T-helper 17 cell (primary cell): ENCODE measurements at regions not wholly inside any gene's neighbourhood (a gene's known extent, or its start where the extent isn't known, plus 50 kb on each side); places are given as distances from the start of the nearest gene placed in this dataset.
A peak's percentile ranks its signal among the peaks of the same experiment; 100 is the strongest.
"Not testable (repeated sequence)": the region's sequence is repeated elsewhere in the genome, so short reads cannot be mapped to it uniquely, and the experiment has no call there.

Experiments
- ATAC-seq: fragments of 150-1000 bp; cut with Tn5 transposase; 2 replicates; pipeline ENCODE4 v1.10.0; 2021; ENCODE audit warnings: mild to moderate bottlenecking, moderate library complexity
- DNase-seq, 3 donors: peaks; one replicate each; pipeline versions ENCODE4 v3.0.0 to v3.0.0-alpha.2; 2020 to 2021
- H3K9me3 ChIP-seq: one replicate; pipeline ENCODE4 v1.7.0; 2013; ENCODE audit warnings: low read length, mild to moderate bottlenecking; ENCODE audit not compliant: control insufficient read depth, poor library complexity, severe bottlenecking
- H3K27ac Mint-ChIP-seq: one replicate; pipeline ENCODE4 v1.8.0; 2022; ENCODE audit warnings: mild to moderate bottlenecking, moderate library complexity, mixed read lengths
- H3K27me3 Mint-ChIP-seq: one replicate; pipeline ENCODE4 v1.8.0; 2022; ENCODE audit warnings: mixed read lengths
- H3K36me3 Mint-ChIP-seq: one replicate; pipeline ENCODE4 v1.8.0; 2022; ENCODE audit warnings: low read depth, mixed read lengths
- H3K4me1 Mint-ChIP-seq: one replicate; pipeline ENCODE4 v1.8.0; 2022; ENCODE audit warnings: mild to moderate bottlenecking, mixed read lengths
- H3K4me3 Mint-ChIP-seq: one replicate; pipeline ENCODE4 v1.8.0; 2022; ENCODE audit warnings: mild to moderate bottlenecking, moderate library complexity, mixed read lengths

GRCh38 chr4:181105487-181105886, 1137.7 kb upstream of the TENM3 start:
- Mint-ChIP-seq H3K36me3 (no peaks in the 10 kb centered on the region), H3K27me3 (no peaks in the 10 kb centered on the region), H3K27ac (no peak overlapping the region), H3K4me1 (no peaks in the 10 kb centered on the region), H3K4me3 (no peak overlapping the region)
- DNase-seq = no peak
- no peak for ATAC-seq
- peaks cover 4% of the 10 kb centered on the region for H3K9me3 ChIP-seq

DNA sequence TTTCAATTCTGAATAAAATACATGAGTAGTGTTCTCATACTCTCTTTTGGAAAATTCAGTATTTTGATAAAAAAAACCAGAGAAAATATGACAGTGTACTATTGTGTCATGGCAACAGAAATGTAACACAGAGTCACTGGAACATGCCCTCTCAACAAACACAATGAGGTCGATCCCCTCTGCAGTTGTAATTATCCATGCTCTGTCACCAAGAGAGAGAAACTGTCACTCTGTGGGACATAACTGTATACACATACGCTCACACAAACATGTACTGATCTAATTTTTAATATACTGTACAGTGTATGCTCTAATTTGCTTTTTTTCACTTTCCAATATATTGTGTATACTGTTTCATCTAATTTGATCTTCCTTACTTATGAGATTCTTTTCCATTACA, 1136.8 kb upstream of the TENM3 start:
- H3K27me3 Mint-ChIP-seq = no peaks in the 10 kb centered on the region
- ATAC-seq (no peak), DNase-seq (no peak)
- no peak overlapping the region for H3K27ac Mint-ChIP-seq
- peaks cover 4% of the 10 kb centered on the region for H3K9me3 ChIP-seq
- no peaks in the 10 kb centered on the region for H3K36me3 Mint-ChIP-seq
- no peak overlapping the region for H3K4me3 Mint-ChIP-seq
- no peaks in the 10 kb centered on the region for H3K4me1 Mint-ChIP-seq

GRCh38 chr4:181108237-181108636, 1135.0 kb upstream of the TENM3 start:
- Mint-ChIP-seq H3K27ac (no peak overlapping the region), H3K4me3 (no peak overlapping the region), H3K27me3 (no peaks in the 10 kb centered on the region), H3K36me3 (no peaks in the 10 kb centered on the region), H3K4me1 (no peaks in the 10 kb centered on the region)
- peaks cover 8% of the 10 kb centered on the region for H3K9me3 ChIP-seq
- DNase-seq (no peak), ATAC-seq (no peak)

DNA sequence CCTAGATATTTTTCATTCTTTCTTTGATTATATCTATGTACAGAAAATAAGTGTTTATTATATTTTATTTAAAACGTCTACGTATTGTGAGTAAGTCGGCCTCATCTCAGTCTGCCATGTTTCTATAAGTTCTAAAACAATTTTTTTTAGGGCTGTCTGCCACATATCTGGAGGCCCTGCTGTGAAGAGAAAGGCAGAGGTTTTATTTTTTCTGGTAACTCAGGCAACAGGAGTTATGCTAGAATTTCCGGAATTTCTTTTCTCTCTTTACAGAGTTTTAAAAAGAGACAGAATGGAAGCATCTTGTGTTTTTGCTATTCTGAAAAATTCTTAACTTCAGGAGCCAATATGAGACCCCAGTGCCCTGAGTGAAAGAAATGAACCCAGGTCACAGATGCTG, 1124.0 kb upstream of the TENM3 start:
- no peak overlapping the region for H3K27ac Mint-ChIP-seq
- H3K4me3 Mint-ChIP-seq = no peak overlapping the region
- ATAC-seq (no peak), DNase-seq (no peak)
- H3K27me3 Mint-ChIP-seq = no peaks in the 10 kb centered on the region
- no peaks in the 10 kb centered on the region for H3K9me3 ChIP-seq
- H3K36me3 Mint-ChIP-seq = no peaks in the 10 kb centered on the region
- H3K4me1 Mint-ChIP-seq = no peaks in the 10 kb centered on the region

- ATAC-seq = no peak
- no peak overlapping the region for H3K27ac Mint-ChIP-seq
- H3K4me3 Mint-ChIP-seq = no peak overlapping the region
- H3K27me3 Mint-ChIP-seq = no peaks in the 10 kb centered on the region
- H3K9me3 ChIP-seq = no peaks in the 10 kb centered on the region
- no peaks in the 10 kb centered on the region for H3K4me1 Mint-ChIP-seq
- no peak for DNase-seq
- no peaks in the 10 kb centered on the region for H3K36me3 Mint-ChIP-seq
Observed at GRCh38 chr4:181121733-181122132, 1121.5 kb upstream of the TENM3 start.

DNA sequence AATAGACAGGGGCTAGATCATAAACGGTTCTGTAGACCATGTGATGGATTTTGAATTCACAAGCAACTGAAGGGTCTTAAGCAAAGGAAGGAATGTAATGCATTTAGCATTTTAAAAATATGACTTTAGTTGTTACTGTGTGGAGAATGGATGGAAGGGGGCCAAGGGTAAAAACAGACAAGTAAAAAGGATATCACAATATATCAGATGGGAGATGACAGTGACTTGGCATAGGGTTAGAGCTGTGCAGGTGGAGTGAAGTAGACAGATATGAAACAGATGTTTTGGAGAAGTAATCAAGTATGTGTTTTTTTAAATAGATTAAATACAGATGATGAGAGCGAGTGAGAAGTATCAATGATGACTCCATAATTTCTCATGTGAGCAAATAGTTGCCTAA, 1116.0 kb upstream of the TENM3 start:
- ATAC-seq (no peak), DNase-seq (no peak)
- no peaks in the 10 kb centered on the region for H3K36me3 Mint-ChIP-seq
- H3K27me3 Mint-ChIP-seq = no peaks in the 10 kb centered on the region
- no peaks in the 10 kb centered on the region for H3K9me3 ChIP-seq
- no peak overlapping the region for H3K27ac Mint-ChIP-seq
- H3K4me1 Mint-ChIP-seq = no peaks in the 10 kb centered on the region
- H3K4me3 Mint-ChIP-seq = no peak overlapping the region

DNA sequence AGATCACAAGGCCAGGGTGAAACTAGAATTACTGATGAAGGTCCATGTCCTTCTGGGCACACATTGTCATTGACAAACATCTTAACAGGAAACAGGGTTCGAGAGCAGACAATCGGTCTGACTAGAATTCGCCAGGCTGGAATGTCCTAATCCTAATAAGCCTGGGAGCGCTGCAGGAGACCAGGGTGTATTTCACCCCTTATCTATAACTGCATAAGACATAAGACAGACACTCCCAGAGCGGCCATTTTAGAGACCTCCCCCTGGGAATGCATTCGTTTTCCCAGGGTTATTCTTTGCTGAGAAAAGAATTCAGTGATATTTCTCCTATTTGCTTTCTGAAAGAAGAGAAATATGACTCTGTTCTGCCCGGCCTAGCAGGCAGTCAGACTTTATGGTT, 1112.9 kb upstream of the TENM3 start:
- not testable (repeated sequence) for H3K27ac Mint-ChIP-seq, H3K4me1 Mint-ChIP-seq, H3K27me3 Mint-ChIP-seq, H3K9me3 ChIP-seq, H3K36me3 Mint-ChIP-seq, H3K4me3 Mint-ChIP-seq, DNase-seq, ATAC-seq

- Mint-ChIP-seq H3K27me3 (peaks cover 13% of the 10 kb centered on the region), H3K27ac (no peak overlapping the region), H3K4me3 (no peak overlapping the region), H3K36me3 (no peaks in the 10 kb centered on the region), H3K4me1 (no peaks in the 10 kb centered on the region)
- ATAC-seq = no peak
- no peaks in the 10 kb centered on the region for H3K9me3 ChIP-seq
- no peak for DNase-seq
Observed at GRCh38 chr4:181137351-181137750, 1105.9 kb upstream of the TENM3 start.

- no peak for ATAC-seq
- peaks cover 18% of the 10 kb centered on the region for H3K27me3 Mint-ChIP-seq
- no peaks in the 10 kb centered on the region for H3K9me3 ChIP-seq
- no peaks in the 10 kb centered on the region for H3K36me3 Mint-ChIP-seq
- H3K27ac Mint-ChIP-seq = no peak overlapping the region
- DNase-seq = no peak
- H3K4me3 Mint-ChIP-seq = no peak overlapping the region
- H3K4me1 Mint-ChIP-seq = no peaks in the 10 kb centered on the region
Observed at GRCh38 chr4:181138116-181138515, 1105.1 kb upstream of the TENM3 start.

GRCh38 chr4:181140037-181140603, 1103.1 kb upstream of the TENM3 start:
- DNase-seq = no peak
- peaks cover 32% of the 10 kb centered on the region for H3K27me3 Mint-ChIP-seq
- no peaks in the 10 kb centered on the region for H3K9me3 ChIP-seq
- ATAC-seq = no peak
- H3K4me3 Mint-ChIP-seq = no peak overlapping the region
- no peak overlapping the region for H3K27ac Mint-ChIP-seq
- H3K36me3 Mint-ChIP-seq = no peaks in the 10 kb centered on the region
- H3K4me1 Mint-ChIP-seq = no peaks in the 10 kb centered on the region

GRCh38 chr4:181143250-181143854, 1099.8 kb upstream of the TENM3 start:
- Mint-ChIP-seq H3K27me3 (peaks cover 44% of the 10 kb centered on the region), H3K4me3 (no peak overlapping the region), H3K4me1 (no peaks in the 10 kb centered on the region), H3K27ac (no peak overlapping the region), H3K36me3 (no peaks in the 10 kb centered on the region)
- peak; percentile 48 for ATAC-seq
- peak; percentile 29 to 49 (median 36) for DNase-seq
- no peaks in the 10 kb centered on the region for H3K9me3 ChIP-seq

GRCh38 chr4:181146051-181146450, 1097.2 kb upstream of the TENM3 start:
- ATAC-seq (no peak), DNase-seq (no peak)
- Mint-ChIP-seq H3K36me3 (no peaks in the 10 kb centered on the region), H3K4me1 (no peaks in the 10 kb centered on the region), H3K27ac (no peak overlapping the region), H3K27me3 (peaks cover 41% of the 10 kb centered on the region), H3K4me3 (no peak overlapping the region)
- no peaks in the 10 kb centered on the region for H3K9me3 ChIP-seq

DNA sequence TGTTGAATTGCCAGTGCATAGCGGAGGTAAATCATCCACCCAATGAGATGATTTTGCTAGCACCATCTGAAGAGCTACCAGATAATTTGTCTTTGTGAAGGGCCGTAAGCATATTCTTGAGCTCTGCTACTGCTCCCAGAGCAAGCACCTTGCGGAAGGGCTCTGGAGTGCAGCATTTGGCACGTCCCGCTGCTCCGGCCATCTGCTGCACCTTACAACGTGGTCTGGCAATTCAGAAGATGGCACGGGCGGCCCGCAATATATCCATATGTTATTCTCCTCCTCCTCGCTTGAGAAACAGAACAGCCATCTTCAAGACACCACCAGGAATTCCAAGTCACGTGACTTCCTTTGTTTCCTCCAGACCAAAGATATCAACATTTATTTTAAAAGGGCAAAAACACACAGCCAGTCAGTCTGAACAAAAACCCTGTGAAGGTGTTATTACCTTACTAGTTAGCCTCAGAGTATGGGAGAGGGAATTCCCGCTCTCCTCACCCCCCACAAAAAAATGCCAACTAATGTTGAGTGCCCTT, 1095.7 kb upstream of the TENM3 start:
- no peaks in the 10 kb centered on the region for H3K9me3 ChIP-seq
- H3K4me1 Mint-ChIP-seq = no peaks in the 10 kb centered on the region
- peaks cover 31% of the 10 kb centered on the region for H3K27me3 Mint-ChIP-seq
- no peak overlapping the region for H3K4me3 Mint-ChIP-seq
- ATAC-seq (no peak), DNase-seq (no peak)
- no peaks in the 10 kb centered on the region for H3K36me3 Mint-ChIP-seq
- H3K27ac Mint-ChIP-seq = no peak overlapping the region

DNA sequence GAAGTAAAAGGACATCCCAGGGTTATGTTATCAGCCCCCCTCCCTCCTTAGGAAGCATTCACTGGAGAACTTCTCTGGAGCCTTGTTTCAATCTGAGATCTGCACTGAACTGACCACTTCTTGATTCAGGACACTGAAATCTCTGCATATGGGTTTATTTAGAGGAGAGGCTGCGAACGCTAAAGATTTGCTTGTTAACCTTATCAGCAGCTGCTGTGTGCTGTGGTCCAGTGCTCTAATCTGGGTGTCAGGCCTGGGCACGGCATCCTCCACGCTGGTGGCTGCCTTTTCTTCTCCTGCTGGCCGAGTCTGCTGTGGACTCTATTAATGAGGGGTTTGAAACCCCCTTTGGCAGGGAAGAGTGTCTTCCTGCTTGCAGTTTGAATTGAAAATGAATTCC, 1094.7 kb upstream of the TENM3 start:
- H3K27ac Mint-ChIP-seq = no peak overlapping the region
- no peak for DNase-seq
- no peak for ATAC-seq
- H3K4me1 Mint-ChIP-seq = no peaks in the 10 kb centered on the region
- peaks cover 23% of the 10 kb centered on the region for H3K27me3 Mint-ChIP-seq
- H3K4me3 Mint-ChIP-seq = no peak overlapping the region
- no peaks in the 10 kb centered on the region for H3K36me3 Mint-ChIP-seq
- no peaks in the 10 kb centered on the region for H3K9me3 ChIP-seq
